Amygdala (tissue), 56 donors: ENCODE measurements at regions not wholly inside any gene's neighbourhood (a gene's known extent, or its start where the extent isn't known, plus 50 kb on each side); places are given as distances from the start of the nearest gene placed in this dataset.
"Not testable (repeated sequence)": the region's sequence is repeated elsewhere in the genome, so short reads cannot be mapped to it uniquely, and the experiment has no call there.

Source experiments
- DNase-seq, 56 donors: peaks; one replicate each; lab custom pipeline; 2025; lab: John Stamatoyannopoulos, UW

GRCh38 chr9:73056245-73056644 lies 95.4 kb upstream of the ANXA1 start:
- DNase-seq = no peak

- no peak for DNase-seq
Observed at GRCh38 chr9:73054091-73054490, 97.6 kb upstream of the ANXA1 start.

- DNase-seq = no peak
Observed at GRCh38 chr9:73053543-73053942, 98.1 kb upstream of the ANXA1 start.

GRCh38 chr9:73050887-73051550 lies 98.2 kb upstream of the ALDH1A1 start:
- DNase-seq = no peak

GRCh38 chr9:73050065-73050816 lies 97.4 kb upstream of the ALDH1A1 start:
- DNase-seq = no peak

GRCh38 chr9:73049280-73049679 lies 96.4 kb upstream of the ALDH1A1 start:
- DNase-seq = no peak

- DNase-seq = no peak
Observed at GRCh38 chr9:73046769-73047168, 93.9 kb upstream of the ALDH1A1 start.

GRCh38 chr9:73044776-73045175 lies 91.9 kb upstream of the ALDH1A1 start:
- DNase-seq = not testable (repeated sequence)

GRCh38 chr9:73042155-73042554 lies 89.3 kb upstream of the ALDH1A1 start:
- no peak for DNase-seq

GRCh38 chr9:73039271-73040263 lies 86.7 kb upstream of the ALDH1A1 start:
- DNase-seq = peak in 10 of 56 donors; percentile 1 to 30 (median 11)

- peak in 34 of 56 donors; percentile 2 to 53 (median 15) for DNase-seq
Observed at GRCh38 chr9:73038613-73039012, 85.8 kb upstream of the ALDH1A1 start.

- DNase-seq = no peak
Observed at GRCh38 chr9:73038089-73038509, 85.2 kb upstream of the ALDH1A1 start.

GRCh38 chr9:73037613-73038012 lies 84.8 kb upstream of the ALDH1A1 start:
- DNase-seq = no peak

- DNase-seq = no peak
Observed at GRCh38 chr9:73034962-73035361, 82.1 kb upstream of the ALDH1A1 start.

GRCh38 chr9:73031350-73031749 lies 78.5 kb upstream of the ALDH1A1 start:
- no peak for DNase-seq

GRCh38 chr9:73030370-73031030 lies 77.6 kb upstream of the ALDH1A1 start:
- no peak for DNase-seq

GRCh38 chr9:73029346-73029745 lies 76.5 kb upstream of the ALDH1A1 start:
- no peak for DNase-seq

GRCh38 chr9:73026375-73026774 lies 73.5 kb upstream of the ALDH1A1 start:
- no peak for DNase-seq

GRCh38 chr9:73024601-73025034 lies 71.8 kb upstream of the ALDH1A1 start:
- no peak for DNase-seq

- peak in 13 of 56 donors; percentile 0 to 23 (median 3) for DNase-seq
Observed at GRCh38 chr9:73023025-73023541, 70.2 kb upstream of the ALDH1A1 start.
